GM23338 (cell line): ENCODE measurements at regions not wholly inside any gene's neighbourhood (a gene's known extent, or its start where the extent isn't known, plus 50 kb on each side); places are given as distances from the start of the nearest gene placed in this dataset.

ENCODE experiments used
- CREB1 ChIP-seq: fragments of 250-450 bp; sonication (Bioruptor Pico); IDR thresholded peaks from 2 replicates; pipeline ENCODE4 v1.5.0; 2020; ENCODE audit warnings: low read depth, mild to moderate bottlenecking, moderate library complexity
- CTCF ChIP-seq, 2 experiments: fragments of 200-600 bp in 1 of 2; sonication (generic) in 1 of 2; conservative IDR thresholded peaks; 2 replicates each; pipeline versions ENCODE4 v1.5.1 to v1.6.1; 2016 to 2017; ENCODE audit warnings: antibody characterized with exemption in 2 of 2, low read depth in 2 of 2, mild to moderate bottlenecking in 2 of 2, moderate library complexity in 1 of 2
- EZH2 ChIP-seq: fragments of 200-600 bp; sonication (generic); IDR thresholded peaks from one replicate; pipeline ENCODE4 v1.8.0; 2017; ENCODE audit warnings: antibody characterized with exemption, mild to moderate bottlenecking, low read depth; ENCODE audit not compliant: unreplicated experiment
- EZH2phosphoT487 ChIP-seq: fragments of 200-600 bp; sonication (generic); IDR thresholded peaks from one replicate; pipeline ENCODE4 v1.8.1; 2018; ENCODE audit warnings: antibody characterized with exemption; ENCODE audit not compliant: unreplicated experiment
- JUNB ChIP-seq: IDR thresholded peaks from one replicate; pipeline ENCODE4 v1.6.1; 2016; ENCODE audit warnings: antibody characterized with exemption; ENCODE audit not compliant: unreplicated experiment
- POLR2AphosphoS5 ChIP-seq: IDR thresholded peaks from 2 replicates; pipeline ENCODE4 v1.6.1; 2016; ENCODE audit warnings: antibody characterized with exemption, low read depth
- ZNF114 ChIP-seq: fragments of 250-450 bp; sonication (Bioruptor Pico); IDR thresholded peaks from 2 replicates; pipeline ENCODE4 v1.5.0; 2020; ENCODE audit warnings: mild to moderate bottlenecking, moderate library complexity
- TF ChIP-seq, protein P1 (sequence below): IDR thresholded peaks from one replicate; pipeline ENCODE4 v1.6.1; 2018; ENCODE audit warnings: antibody characterized with exemption; ENCODE audit not compliant: unreplicated experiment

GRCh38 chr3:87349833-87350232 is 73.4 kb upstream of the POU1F1 start:
- TF ChIP-seq, protein P1, sequence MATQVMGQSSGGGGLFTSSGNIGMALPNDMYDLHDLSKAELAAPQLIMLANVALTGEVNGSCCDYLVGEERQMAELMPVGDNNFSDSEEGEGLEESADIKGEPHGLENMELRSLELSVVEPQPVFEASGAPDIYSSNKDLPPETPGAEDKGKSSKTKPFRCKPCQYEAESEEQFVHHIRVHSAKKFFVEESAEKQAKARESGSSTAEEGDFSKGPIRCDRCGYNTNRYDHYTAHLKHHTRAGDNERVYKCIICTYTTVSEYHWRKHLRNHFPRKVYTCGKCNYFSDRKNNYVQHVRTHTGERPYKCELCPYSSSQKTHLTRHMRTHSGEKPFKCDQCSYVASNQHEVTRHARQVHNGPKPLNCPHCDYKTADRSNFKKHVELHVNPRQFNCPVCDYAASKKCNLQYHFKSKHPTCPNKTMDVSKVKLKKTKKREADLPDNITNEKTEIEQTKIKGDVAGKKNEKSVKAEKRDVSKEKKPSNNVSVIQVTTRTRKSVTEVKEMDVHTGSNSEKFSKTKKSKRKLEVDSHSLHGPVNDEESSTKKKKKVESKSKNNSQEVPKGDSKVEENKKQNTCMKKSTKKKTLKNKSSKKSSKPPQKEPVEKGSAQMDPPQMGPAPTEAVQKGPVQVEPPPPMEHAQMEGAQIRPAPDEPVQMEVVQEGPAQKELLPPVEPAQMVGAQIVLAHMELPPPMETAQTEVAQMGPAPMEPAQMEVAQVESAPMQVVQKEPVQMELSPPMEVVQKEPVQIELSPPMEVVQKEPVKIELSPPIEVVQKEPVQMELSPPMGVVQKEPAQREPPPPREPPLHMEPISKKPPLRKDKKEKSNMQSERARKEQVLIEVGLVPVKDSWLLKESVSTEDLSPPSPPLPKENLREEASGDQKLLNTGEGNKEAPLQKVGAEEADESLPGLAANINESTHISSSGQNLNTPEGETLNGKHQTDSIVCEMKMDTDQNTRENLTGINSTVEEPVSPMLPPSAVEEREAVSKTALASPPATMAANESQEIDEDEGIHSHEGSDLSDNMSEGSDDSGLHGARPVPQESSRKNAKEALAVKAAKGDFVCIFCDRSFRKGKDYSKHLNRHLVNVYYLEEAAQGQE, result no peak
- no peak for TF ChIP-seq CTCF (conservative IDR thresholded peaks at IDR 0.05; ENCODE audit: low read depth in 2 of 2)
- no peak for TF ChIP-seq EZH2
- TF ChIP-seq EZH2phosphoT487, result no peak
- no peak for TF ChIP-seq POLR2AphosphoS5
- TF ChIP-seq JUNB, result no peak
- no peak for TF ChIP-seq CREB1 (CRISPR knock-in tag)
- no peak for TF ChIP-seq ZNF114 (CRISPR knock-in tag)
